HCT116 (cell line): ENCODE measurements at regions not wholly inside any gene's neighbourhood (a gene's known extent, or its start where the extent isn't known, plus 50 kb on each side); places are given as distances from the start of the nearest gene placed in this dataset.

Experiments used
- ATAC-seq: fragments of 200-7000 bp; cut with Tn5 transposase; 2 replicates; pipeline ENCODE4 v1.9.1; 2020; ENCODE audit warnings: mild to moderate bottlenecking, moderate library complexity
- BruUV-seq: library from RNA; stranded (reverse); fragments of 400-500 nt; replicated peaks from 2 replicates; lab custom pipeline; 2021; lab: Mats Ljungman, UMichigan
- CTCF ChIA-PET: fragments of 300-600 bp; sonication (Branson Sonifier 250); formaldehyde crosslinking; loops from one replicate; lab custom pipeline; 2021; ENCODE audit warnings: antibody characterized with exemption; lab: Charles Lee
- POLR2A ChIA-PET: fragments of 300-600, 350-600 bp; sonication (Branson Sonifier 250); formaldehyde crosslinking; loops from one replicate; lab custom pipeline; 2021; ENCODE audit warnings: antibody characterized with exemption; lab: Charles Lee
- RAD21 ChIA-PET, 2 experiments: fragments of 300-600 bp; sonication (Branson Sonifier 250); formaldehyde crosslinking; loops; one replicate each; lab custom pipeline; 2023; ENCODE audit warnings: low total read pairs in 2 of 2; ENCODE audit not compliant: uncharacterized antibody in 2 of 2, unreplicated experiment in 2 of 2, low non-redundant PET in 1 of 2; lab: Charles Lee
- DNase-seq: peaks from one replicate; pipeline ENCODE4 v3.0.0-alpha.2; 2010; ENCODE audit warnings: low read depth, low spot score
- H2AFZ ChIP-seq: fragments of 200-600 bp; shearing (Covaris generic), sonication (generic); 2 replicates; pipeline ENCODE4 v1.6.1; 2017; ENCODE audit warnings: low read depth, mixed run types, mixed read lengths, antibody characterized with exemption, low read length; ENCODE audit not compliant: poor library complexity, severe bottlenecking
- H3K27ac ChIP-seq: 2 replicates; pipeline ENCODE4 v1.5.1; 2012; ENCODE audit warnings: low read depth, low read length
- H3K27me3 ChIP-seq: fragments of 200-600 bp; sonication (generic); 2 replicates; pipeline ENCODE4 v1.6.1; 2016; ENCODE audit warnings: mixed run types, low read length, mixed read lengths; ENCODE audit not compliant: insufficient read depth
- H3K36me3 ChIP-seq, 2 experiments: fragments of 200-500 bp in 1 of 2; fragments of 200-600 bp in 1 of 2; sonication (Bioruptor generic) in 1 of 2; sonication (generic) in 1 of 2; 2 replicates each; pipeline versions ENCODE4 v1.5.1 to v1.6.1; 2014 to 2016; ENCODE audit warnings: low read length in 2 of 2, inconsistent platforms in 1 of 2, mixed read lengths in 1 of 2, mixed run types in 1 of 2; ENCODE audit not compliant: insufficient read depth in 2 of 2, control insufficient read depth in 1 of 2
- H3K4me1 ChIP-seq, 2 experiments: fragments of 200-600 bp in 1 of 2; sonication (generic) in 1 of 2; 2 replicates each; pipeline versions ENCODE4 v1.5.1 to v1.6.1; 2012 to 2017; ENCODE audit warnings: low read length in 2 of 2, inconsistent platforms in 1 of 2, mild to moderate bottlenecking in 1 of 2, mixed read lengths in 1 of 2, mixed run types in 1 of 2, moderate library complexity in 1 of 2; ENCODE audit not compliant: insufficient read depth in 2 of 2, control insufficient read depth in 1 of 2
- H3K4me2 ChIP-seq: fragments of 200-600 bp; sonication (generic); 2 replicates; pipeline ENCODE4 v1.6.1; 2017; ENCODE audit warnings: mixed run types, low read length, mixed read lengths
- H3K4me3 ChIP-seq, 2 experiments: fragments of 200-600 bp in 1 of 2; sonication (generic) in 1 of 2; replicated peaks in 1 of 2; 2 replicates each; pipeline ENCODE4 v1.5.1; 2011 to 2016; ENCODE audit warnings: low read length in 2 of 2, control low read depth in 1 of 2, low read depth in 1 of 2, mild to moderate bottlenecking in 1 of 2, mixed read lengths in 1 of 2, mixed run types in 1 of 2
- H3K79me2 ChIP-seq: fragments of 200-600 bp; sonication (generic); 2 replicates; pipeline ENCODE4 v1.6.1; 2017; ENCODE audit warnings: mild to moderate bottlenecking, mixed run types, low read length, moderate library complexity, mixed read lengths; ENCODE audit not compliant: insufficient read depth
- H3K9ac ChIP-seq: fragments of 200-600 bp; sonication (generic); 2 replicates; pipeline ENCODE4 v1.6.1; 2016; ENCODE audit warnings: low read length, mixed read lengths
- H3K9me2 ChIP-seq: fragments of 200-600 bp; sonication (generic), shearing (Covaris generic); 2 replicates; pipeline ENCODE4 v1.6.1; 2017; ENCODE audit warnings: mixed run types, mild to moderate bottlenecking, moderate library complexity; ENCODE audit not compliant: insufficient read depth
- H3K9me3 ChIP-seq, 2 experiments: fragments of 200-500 bp in 1 of 2; fragments of 200-600 bp in 1 of 2; sonication (Bioruptor generic) in 1 of 2; sonication (generic) in 1 of 2; 2 replicates each; pipeline ENCODE4 v1.6.1; 2014 to 2017; ENCODE audit warnings: low read length in 2 of 2, mixed read lengths in 2 of 2, inconsistent platforms in 1 of 2, low read depth in 1 of 2, mild to moderate bottlenecking in 1 of 2, mixed run types in 1 of 2, moderate library complexity in 1 of 2; ENCODE audit not compliant: control insufficient read depth in 1 of 2, insufficient read depth in 1 of 2
- H4K20me1 ChIP-seq: fragments of 200-600 bp; sonication (generic), shearing (Covaris generic); 2 replicates; pipeline ENCODE4 v1.6.1; 2017; ENCODE audit warnings: mixed run types, mild to moderate bottlenecking, moderate library complexity; ENCODE audit not compliant: insufficient read depth
- ATF3 ChIP-seq: IDR thresholded peaks from 2 replicates; pipeline ENCODE4 v1.6.1; 2012
- CEBPB ChIP-seq: IDR thresholded peaks from 2 replicates; pipeline ENCODE4 v1.6.1; 2012; ENCODE audit warnings: low read depth
- CTCF ChIP-seq, 3 experiments: fragments of 200-600 bp in 1 of 3; sonication (generic) in 1 of 3; IDR thresholded peaks in 2 of 3; conservative IDR thresholded peaks in 1 of 3; 2 replicates each; pipeline ENCODE4 v1.5.1; 2012 to 2017; ENCODE audit warnings: low read depth in 2 of 3, low read length in 2 of 3, antibody characterized with exemption in 1 of 3, borderline replicate concordance in 1 of 3, control low read depth in 1 of 3, mild to moderate bottlenecking in 1 of 3, mixed read lengths in 1 of 3, mixed run types in 1 of 3, moderate library complexity in 1 of 3; ENCODE audit not compliant: insufficient read depth in 1 of 3
- EGR1 ChIP-seq: IDR thresholded peaks from 2 replicates; pipeline ENCODE4 v1.6.1; 2012; ENCODE audit warnings: low read depth
- ELF1 ChIP-seq: IDR thresholded peaks from 2 replicates; pipeline ENCODE4 v1.6.1; 2012; ENCODE audit warnings: low read depth, borderline replicate concordance
- EZH2 ChIP-seq: fragments of 200-600 bp; sonication (generic); IDR thresholded peaks from 2 replicates; pipeline ENCODE4 v1.6.1; 2017; ENCODE audit warnings: antibody characterized with exemption, mixed run types
- EZH2phosphoT487 ChIP-seq: fragments of 200-600 bp; IDR thresholded peaks from 2 replicates; pipeline ENCODE4 v1.6.1; 2018; ENCODE audit warnings: antibody characterized with exemption, borderline replicate concordance
- FOSL1 ChIP-seq: IDR thresholded peaks from 2 replicates; pipeline ENCODE4 v1.6.1; 2012; ENCODE audit warnings: low read depth
- MAX ChIP-seq: IDR thresholded peaks from 2 replicates; pipeline ENCODE4 v1.6.1; 2012
- POLR2A ChIP-seq: IDR thresholded peaks from 2 replicates; pipeline ENCODE4 v1.7.0; 2011; ENCODE audit warnings: borderline replicate concordance; ENCODE audit not compliant: insufficient read depth, insufficient read length; ENCODE audit errors: extremely low read depth
- POLR2AphosphoS5 ChIP-seq: IDR thresholded peaks from 2 replicates; pipeline ENCODE4 v1.6.1; 2011; ENCODE audit warnings: mild to moderate bottlenecking, low read depth, low read length, moderate library complexity
- RAD21 ChIP-seq: IDR thresholded peaks from 2 replicates; pipeline ENCODE4 v1.6.1; 2012; ENCODE audit warnings: low read depth, mild to moderate bottlenecking
- REST ChIP-seq: IDR thresholded peaks from 2 replicates; pipeline ENCODE4 v1.6.1; 2012; ENCODE audit warnings: low read depth
- SIN3A ChIP-seq: IDR thresholded peaks from 2 replicates; pipeline ENCODE4 v1.6.1; 2012; ENCODE audit warnings: low read depth
- TCF7L2 ChIP-seq: IDR thresholded peaks from 2 replicates; pipeline ENCODE4 v1.7.0; 2011; ENCODE audit warnings: borderline replicate concordance, inconsistent platforms; ENCODE audit not compliant: insufficient read depth, insufficient read length; ENCODE audit errors: extremely low read depth
- YY1 ChIP-seq: IDR thresholded peaks from 2 replicates; pipeline ENCODE4 v1.6.1; 2011; ENCODE audit warnings: low read length, low read depth, moderate library complexity, mild to moderate bottlenecking; ENCODE audit not compliant: insufficient replicate concordance; ENCODE audit errors: extremely low read depth
- intact Hi-C: fragments of 100-400 bp; cut with micrococcal nuclease; formaldehyde crosslinking; loops from 2 replicates; pipeline ENCODE4 v1.10.0; 2022

GRCh38 chr2:66854298-66854697, 419.4 kb downstream of the MEIS1 start:
- RAD21 ChIA-PET: no interaction called here
- H2AFZ ChIP-seq: no peak overlapping the region
- no peak overlapping the region for H3K4me3 ChIP-seq
- no TSS peak for BruUV-seq
- intact Hi-C loops: no loop called here
- H3K9me2 ChIP-seq: no peaks in the 10 kb centered on the region
- POLR2A ChIA-PET: no interaction called here
- no peaks in the 10 kb centered on the region for H3K79me2 ChIP-seq
- H3K4me1 ChIP-seq: no peaks in the 10 kb centered on the region
- no peaks in the 10 kb centered on the region for H3K36me3 ChIP-seq
- ATAC-seq (no peak), DNase-seq (no peak)
- no peak overlapping the region for H3K9ac ChIP-seq
- H3K27me3 ChIP-seq: no peaks in the 10 kb centered on the region
- H4K20me1 ChIP-seq: no peaks in the 10 kb centered on the region
- H3K9me3 ChIP-seq: no peaks in the 10 kb centered on the region; a peak in 1 of 4 replicates
- H3K4me2 ChIP-seq: no peak overlapping the region
- no peak for TF ChIP-seq EZH2phosphoT487
- no peak for TF ChIP-seq CEBPB
- TF ChIP-seq YY1: no peak
- no peak for TF ChIP-seq CTCF (IDR thresholded peaks at IDR 0.05 in 2 of 3, conservative IDR thresholded peaks at IDR 0.05 in 1 of 3; ENCODE audit: borderline replicate concordance in 1 of 3, insufficient read depth in 1 of 3, low read depth in 2 of 3, low read length in 2 of 3)
- no peak for TF ChIP-seq SIN3A
- TF ChIP-seq FOSL1: no peak
- no peak for TF ChIP-seq POLR2AphosphoS5
- no peak for TF ChIP-seq TCF7L2
- TF ChIP-seq EZH2: no peak
- TF ChIP-seq MAX: no peak
- no peak for TF ChIP-seq EGR1
- no peak for TF ChIP-seq REST
- no peak for TF ChIP-seq POLR2A
- no peak for TF ChIP-seq RAD21
- no peak for TF ChIP-seq ATF3
- no peak for TF ChIP-seq ELF1
- TF ChIP-seq, all 23 proteins: peak for 0
- CTCF ChIA-PET: no interaction called here
- no peak overlapping the region for H3K27ac ChIP-seq
